Heart left ventricle (tissue), 16 donors: ENCODE measurements at regions not wholly inside any gene's neighbourhood (a gene's known extent, or its start where the extent isn't known, plus 50 kb on each side); places are given as distances from the start of the nearest gene placed in this dataset.

Experiments
- ATAC-seq, 4 donors: fragments of 200-7000 bp; cut with Tn5 transposase; one replicate each; pipeline ENCODE4 v1.9.1; 2020 to 2022; ENCODE audit warnings: moderate library complexity in 4 of 4, mild to moderate bottlenecking in 3 of 4, moderate number of reproducible peaks in 1 of 4
- DNase-seq, 5 donors: peaks; one replicate each; pipeline ENCODE4 v3.0.0-alpha.2; 2020
- H3K27ac ChIP-seq, 12 donors: fragments of 200-600 bp; sonication (generic) in 4 of 12; one replicate each; pipeline versions ENCODE4 v1.5.0 to v1.8.0; 2016 to 2022; ENCODE audit warnings: mild to moderate bottlenecking in 2 of 12
- H3K27me3 ChIP-seq, 9 donors: fragments of 200-600 bp; sonication (generic) in 2 of 9; one replicate each; pipeline versions ENCODE4 v1.5.1 to v1.8.0; 2016 to 2022; ENCODE audit warnings: mild to moderate bottlenecking in 3 of 9
- H3K36me3 ChIP-seq, 9 donors: fragments of 200-600 bp; sonication (generic) in 2 of 9; one replicate each; pipeline versions ENCODE4 v1.5.0 to v1.8.0; 2018 to 2022; ENCODE audit warnings: mild to moderate bottlenecking in 2 of 9
- H3K4me1 ChIP-seq, 12 donors: fragments of 200-600 bp; sonication (generic) in 4 of 12; one replicate each; pipeline versions ENCODE4 v1.5.0 to v1.8.0; 2016 to 2022; ENCODE audit warnings: mild to moderate bottlenecking in 3 of 12
- H3K4me3 ChIP-seq, 12 donors: fragments of 200-600 bp; sonication (generic) in 4 of 12; one replicate each; pipeline versions ENCODE4 v1.5.0 to v1.8.0; 2017 to 2022; ENCODE audit warnings: mild to moderate bottlenecking in 9 of 12, moderate library complexity in 4 of 12
- H3K9me3 ChIP-seq, 12 donors: fragments of 200-600 bp; sonication (generic) in 4 of 12; one replicate each; pipeline versions ENCODE4 v1.5.0 to v1.8.0; 2016 to 2022; ENCODE audit warnings: mild to moderate bottlenecking in 1 of 12
- POLR2A ChIP-seq, 2 donors: fragments of 450-650 bp; IDR thresholded peaks; one replicate each; pipeline ENCODE4 v1.6.1; 2017; ENCODE audit warnings: antibody characterized with exemption in 2 of 2, mild to moderate bottlenecking in 2 of 2, moderate library complexity in 2 of 2
- WGBS, 4 donors: extraction: QIAGEN DNeasy Blood & Tissue Kit in 2 of 4; methylation state at CpG; one replicate each; pipeline versions ENCODE4 v1.1.5 to v1.1.7; 2013 to 2018; 5-methylcytosine and 5-hydroxymethylcytosine counted together
- intact Hi-C, 10 donors: fragments of 100-400 bp; cut with DNase I; formaldehyde crosslinking; loops; one replicate each; pipeline versions ENCODE4 v1.11.1 to v1.14.2; 2022
- TF ChIP-seq, protein P1 (sequence below), 12 donors: fragments of 200-600 bp; sonication (generic) in 4 of 12; IDR thresholded peaks; one replicate each; pipeline versions ENCODE4 v1.5.0 to v1.8.0; 2018 to 2022; ENCODE audit warnings: antibody characterized with exemption in 12 of 12, mild to moderate bottlenecking in 5 of 12
- donor health status: ischemic (EF 13 %, LVEDD 7.1; RV severe dilation, severe dysfunction).
- donor health status: healthy with polysubstance abuse.
- donor health status: DM: no; HTN: yes; CAD: no.
- donor health status: DM: no; HTN: no; CAD: no.
- donor health status: ischemic (EF 25% LVEDD 6.9; RV normal size, moderate dysfunction).
- donor health status: ischemic (EF 25% LVEDD 5.7; RV mildly dilated, moderate dysfunction).
- donor health status: healthy.
- donor health status: DM: yes; HTN: yes; CAD: no.
- donor health status: ischemic (EF 35%, LVEDD 5.7; RV mildly dilated, moderate dysfunction).
- donor health status: nonischemic (EF 11% LVEDD 7.7; RV severe dilation, severe dysfunction).
- donor health status: DM: yes; HTN: yes; CAD: no.
- donor health status: PGD.
- donor health status: ischemic (EF 29% LVEDD 5.4; RV normal size, mild dysfunction).
- donor health status: nonischemic (EF 23%, LVEDD 6.1; RV moderate dilation, normal function).

DNA sequence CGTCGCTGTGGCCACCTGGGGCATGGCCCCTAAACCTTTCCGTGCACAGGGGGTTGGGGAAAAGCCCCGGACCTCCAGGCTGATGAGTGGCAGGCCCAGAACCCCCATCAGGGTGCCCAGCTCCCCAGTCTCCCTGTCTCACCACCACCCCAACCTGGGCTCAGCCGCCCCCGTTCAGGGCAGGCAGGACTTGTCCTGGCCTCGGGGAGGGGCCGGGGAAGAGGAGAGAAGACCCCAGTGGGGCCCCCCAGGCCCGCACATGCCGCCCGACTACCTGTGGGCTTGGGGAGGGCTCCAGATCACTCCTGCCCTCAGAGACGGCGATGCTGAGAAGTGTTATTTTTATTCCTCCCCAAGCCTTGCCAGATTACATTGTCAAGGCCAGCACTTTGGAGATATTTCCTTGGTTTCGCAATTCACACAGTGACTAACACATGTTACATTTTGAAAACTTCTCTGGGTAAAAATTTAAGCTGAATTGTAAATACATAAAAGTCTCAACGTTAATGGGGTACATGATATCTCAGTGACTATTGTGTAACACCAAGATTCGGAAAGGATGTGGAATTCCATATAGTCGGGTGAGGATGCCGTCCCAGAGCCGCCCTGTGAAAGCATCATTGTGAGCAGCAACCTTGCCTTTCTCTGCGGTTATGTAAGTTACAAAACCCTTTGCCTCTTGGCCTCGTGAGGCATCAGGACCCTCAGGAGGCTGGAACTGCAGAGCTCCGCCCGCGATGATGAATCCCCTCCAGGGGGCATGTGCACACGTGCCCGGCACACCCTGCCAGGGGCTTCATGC, 85.6 kb upstream of the DIO3 start:
- peaks cover 0 to 3% (median 0%) of the 10 kb centered on the region in 12 donors for H3K4me1 ChIP-seq
- peak; percentile 10 to 63 (median 52) for ATAC-seq
- H3K27me3 ChIP-seq = peaks cover 0 to 24% (median 5%) of the 10 kb centered on the region in 9 donors
- intact Hi-C loops = no loop called here
- H3K9me3 ChIP-seq = no peaks in the 10 kb centered on the region
- peak overlapping the region in 1 of 12 donors; percentile 24 for H3K27ac ChIP-seq
- DNase-seq = no peak
- 63 to 72% (median 68%) methylated on average over 20 to 26 of the region's 26 CpGs for WGBS, 4 donors
- TF ChIP-seq, protein P1, sequence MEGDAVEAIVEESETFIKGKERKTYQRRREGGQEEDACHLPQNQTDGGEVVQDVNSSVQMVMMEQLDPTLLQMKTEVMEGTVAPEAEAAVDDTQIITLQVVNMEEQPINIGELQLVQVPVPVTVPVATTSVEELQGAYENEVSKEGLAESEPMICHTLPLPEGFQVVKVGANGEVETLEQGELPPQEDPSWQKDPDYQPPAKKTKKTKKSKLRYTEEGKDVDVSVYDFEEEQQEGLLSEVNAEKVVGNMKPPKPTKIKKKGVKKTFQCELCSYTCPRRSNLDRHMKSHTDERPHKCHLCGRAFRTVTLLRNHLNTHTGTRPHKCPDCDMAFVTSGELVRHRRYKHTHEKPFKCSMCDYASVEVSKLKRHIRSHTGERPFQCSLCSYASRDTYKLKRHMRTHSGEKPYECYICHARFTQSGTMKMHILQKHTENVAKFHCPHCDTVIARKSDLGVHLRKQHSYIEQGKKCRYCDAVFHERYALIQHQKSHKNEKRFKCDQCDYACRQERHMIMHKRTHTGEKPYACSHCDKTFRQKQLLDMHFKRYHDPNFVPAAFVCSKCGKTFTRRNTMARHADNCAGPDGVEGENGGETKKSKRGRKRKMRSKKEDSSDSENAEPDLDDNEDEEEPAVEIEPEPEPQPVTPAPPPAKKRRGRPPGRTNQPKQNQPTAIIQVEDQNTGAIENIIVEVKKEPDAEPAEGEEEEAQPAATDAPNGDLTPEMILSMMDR (IDR thresholded peaks at IDR 0.05) = no peak
- TF ChIP-seq POLR2A (IDR thresholded peaks at IDR 0.05) = no peak
- no peak overlapping the region for H3K4me3 ChIP-seq
- H3K36me3 ChIP-seq = no peaks in the 10 kb centered on the region

DNA sequence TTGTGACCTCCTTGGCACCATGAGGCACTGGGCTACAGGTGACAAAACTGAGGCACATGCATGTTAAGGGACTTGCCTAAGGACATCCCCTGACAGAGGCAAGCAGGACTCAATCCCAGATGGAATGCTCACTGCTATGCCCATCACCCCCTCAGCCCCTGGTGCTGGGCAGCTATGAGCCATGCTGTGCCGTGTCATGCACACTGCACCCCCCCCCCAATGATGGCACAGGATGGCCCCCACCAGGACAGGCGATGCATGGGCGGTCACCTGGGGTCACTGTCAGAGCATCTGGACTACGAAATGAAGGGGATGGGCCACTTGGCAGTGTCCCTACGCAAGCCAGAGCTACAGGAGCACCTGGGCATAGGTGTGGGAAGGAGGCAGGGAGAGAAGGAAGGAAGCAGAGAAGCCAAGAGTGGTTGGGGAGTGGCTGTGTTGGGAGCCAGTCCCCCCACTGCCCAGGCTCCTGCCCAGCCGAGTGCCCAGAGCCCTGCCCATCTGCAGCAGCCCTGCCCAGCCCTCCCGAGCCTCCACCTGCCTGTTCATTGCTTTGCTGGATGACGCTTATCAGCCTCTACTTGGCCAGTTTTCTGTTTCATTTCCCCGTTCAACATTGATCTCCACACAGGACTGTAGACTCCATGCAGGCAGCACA, 84.9 kb upstream of the DIO3 start:
- Histone ChIP-seq H3K27ac (no peak overlapping the region), H3K4me1 (peaks cover 0 to 3% (median 0%) of the 10 kb centered on the region in 12 donors), H3K4me3 (no peak overlapping the region), H3K9me3 (no peaks in the 10 kb centered on the region), H3K36me3 (no peaks in the 10 kb centered on the region), H3K27me3 (peaks cover 0 to 24% (median 5%) of the 10 kb centered on the region in 9 donors)
- TF ChIP-seq POLR2A (IDR thresholded peaks at IDR 0.05) = no peak
- TF ChIP-seq, protein P1 (IDR thresholded peaks at IDR 0.05) = no peak
- DNase-seq = no peak
- WGBS, 4 donors = 71 to 79% (median 75%) methylated on average over 5 to 9 of the region's 9 CpGs
- peak in 1 of 4 donors; percentile 21 for ATAC-seq
- intact Hi-C loops = no loop called here

DNA sequence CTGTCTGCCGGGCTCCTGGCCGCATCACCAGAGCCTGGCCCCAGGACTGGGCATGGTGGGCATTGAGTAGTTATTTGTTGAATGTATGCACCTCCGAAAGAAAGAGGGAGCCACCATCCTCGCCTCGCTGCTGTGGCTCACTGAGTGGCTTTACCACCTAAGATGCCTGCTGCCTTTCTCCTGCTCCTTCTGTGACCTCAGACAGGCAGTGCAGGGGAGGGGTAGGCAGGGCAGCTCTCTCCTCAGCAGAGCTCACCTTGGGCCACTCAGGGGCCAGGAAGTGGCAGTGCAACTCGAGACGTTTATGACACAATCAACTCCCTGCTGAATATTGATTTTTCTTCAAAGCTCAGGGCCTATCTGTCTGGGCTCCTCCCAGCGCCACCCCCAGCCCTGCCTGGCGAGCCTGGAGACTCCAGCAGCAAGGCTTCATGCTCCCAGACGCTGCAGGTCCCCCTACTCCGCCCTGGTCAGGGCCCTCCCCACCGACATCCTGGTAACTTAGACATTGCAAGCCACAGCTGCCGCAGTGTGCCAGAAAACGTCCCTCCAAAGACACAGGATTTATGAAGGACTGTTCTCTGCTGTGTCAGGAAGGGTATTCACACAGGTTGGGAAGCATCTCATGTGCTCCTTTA, 84.3 kb upstream of the DIO3 start:
- peaks cover 0 to 31% (median 5%) of the 10 kb centered on the region in 9 donors for H3K27me3 ChIP-seq
- no peaks in the 10 kb centered on the region for H3K36me3 ChIP-seq

More for the DNA sequence above, 84.3 kb upstream of the DIO3 start:
- no peak for ATAC-seq
- peaks cover 0 to 3% (median 0%) of the 10 kb centered on the region in 12 donors for H3K4me1 ChIP-seq
- TF ChIP-seq POLR2A (IDR thresholded peaks at IDR 0.05) = no peak
- TF ChIP-seq, protein P1 (IDR thresholded peaks at IDR 0.05) = no peak
- intact Hi-C loops = no loop called here
- peaks cover 0 to 4% (median 0%) of the 10 kb centered on the region in 12 donors for H3K9me3 ChIP-seq
- DNase-seq = no peak
- 47 to 60% (median 51%) methylated on average over 14 of the region's 14 CpGs for WGBS, 4 donors
- H3K27ac ChIP-seq = no peak overlapping the region
- no peak overlapping the region for H3K4me3 ChIP-seq
